Neural cell (in vitro differentiated cells): ENCODE measurements at regions not wholly inside any gene's neighbourhood (a gene's known extent, or its start where the extent isn't known, plus 50 kb on each side); places are given as distances from the start of the nearest gene placed in this dataset.

Experiments used
- H2AFZ ChIP-seq: fragments of 200-600, 300-800 bp; sonication (generic), shearing (Covaris generic); 2 replicates; pipeline ENCODE4 v1.6.0; 2014; ENCODE audit warnings: low read depth, mild to moderate bottlenecking, antibody characterized with exemption, low read length, moderate library complexity
- H3F3A ChIP-seq: fragments of 200-600 bp; shearing (Covaris generic); 2 replicates; pipeline ENCODE4 v1.6.1; 2016; ENCODE audit warnings: mild to moderate bottlenecking, moderate library complexity, mixed read lengths, antibody characterized with exemption, low read length; ENCODE audit not compliant: insufficient read depth, poor library complexity, severe bottlenecking
- H3K27ac ChIP-seq: fragments of 200-600, 300-800 bp; sonication (generic), shearing (Covaris generic); 2 replicates; pipeline ENCODE4 v1.5.1; 2014; ENCODE audit warnings: mild to moderate bottlenecking, low read length, moderate library complexity
- H3K27me3 ChIP-seq: fragments of 300-800, 200-600 bp; sonication (generic), shearing (Covaris generic); 2 replicates; pipeline ENCODE4 v1.6.0; 2014; ENCODE audit warnings: mild to moderate bottlenecking, low read depth, low read length, moderate library complexity; ENCODE audit not compliant: insufficient read depth
- H3K36me3 ChIP-seq: fragments of 300-800, 200-600 bp; sonication (generic), shearing (Covaris generic); 2 replicates; pipeline ENCODE4 v1.5.1; 2014; ENCODE audit warnings: mild to moderate bottlenecking, antibody characterized with exemption, low read length, moderate library complexity; ENCODE audit not compliant: insufficient read depth
- H3K4me2 ChIP-seq: fragments of 300-800, 200-600 bp; sonication (generic), shearing (Covaris generic); 2 replicates; pipeline ENCODE4 v1.6.0; 2014; ENCODE audit warnings: mild to moderate bottlenecking, low read length
- H3K4me3 ChIP-seq: fragments of 300-800, 200-600 bp; sonication (generic), shearing (Covaris generic); 2 replicates; pipeline ENCODE4 v1.5.1; 2014; ENCODE audit warnings: mild to moderate bottlenecking, low read length, moderate library complexity
- H3K79me2 ChIP-seq: fragments of 200-600 bp; shearing (Covaris generic); replicated peaks from 2 replicates; pipeline ENCODE4 v1.6.0; 2014; ENCODE audit warnings: mild to moderate bottlenecking, low read length, moderate library complexity; ENCODE audit not compliant: insufficient read depth
- H3K9ac ChIP-seq: fragments of 300-800, 200-600 bp; sonication (generic), shearing (Covaris generic); 2 replicates; pipeline ENCODE4 v1.6.1; 2016; ENCODE audit warnings: mild to moderate bottlenecking, low read length, mixed read lengths
- H3K9me2 ChIP-seq: fragments of 200-600 bp; shearing (Covaris generic); 2 replicates; pipeline ENCODE4 v1.6.1; 2016; ENCODE audit warnings: mild to moderate bottlenecking, low read length, mixed read lengths; ENCODE audit not compliant: insufficient read depth
- H3K9me3 ChIP-seq: fragments of 200-600, 300-800 bp; sonication (generic), shearing (Covaris generic); 2 replicates; pipeline ENCODE4 v1.6.1; 2016; ENCODE audit warnings: mild to moderate bottlenecking, mixed run types, low read length, moderate library complexity, mixed read lengths
- H4K20me1 ChIP-seq: fragments of 200-600 bp; shearing (Covaris generic); 2 replicates; pipeline ENCODE4 v1.6.1; 2016; ENCODE audit warnings: mild to moderate bottlenecking, mixed run types; ENCODE audit not compliant: insufficient read depth
- CTCF ChIP-seq: fragments of 450-650 bp; IDR thresholded peaks from 2 replicates; pipeline ENCODE4 v1.5.1; 2014; ENCODE audit warnings: antibody characterized with exemption, mild to moderate bottlenecking, moderate library complexity; ENCODE audit not compliant: poor library complexity, severe bottlenecking
- EP300 ChIP-seq: fragments of 450-650 bp; conservative IDR thresholded peaks from 2 replicates; pipeline ENCODE4 v1.6.1; 2014; ENCODE audit warnings: antibody characterized with exemption, mild to moderate bottlenecking, moderate library complexity; ENCODE audit not compliant: poor library complexity, severe bottlenecking
- EZH2 ChIP-seq: fragments of 200-600, 300-800 bp; shearing (Covaris generic), sonication (generic); IDR thresholded peaks from 2 replicates; pipeline ENCODE4 v1.6.1; 2014; ENCODE audit warnings: antibody characterized with exemption, low read length, borderline replicate concordance, mild to moderate bottlenecking; ENCODE audit not compliant: insufficient read depth, poor library complexity, severe bottlenecking
- MXI1 ChIP-seq: fragments of 450-650 bp; conservative IDR thresholded peaks from 2 replicates; pipeline ENCODE4 v1.6.1; 2014; ENCODE audit warnings: antibody characterized with exemption, mild to moderate bottlenecking; ENCODE audit not compliant: poor library complexity, severe bottlenecking
- POLR2AphosphoS5 ChIP-seq: IDR thresholded peaks from 2 replicates; pipeline ENCODE4 v1.6.1; 2012
- RAD21 ChIP-seq: fragments of 450-650 bp; conservative IDR thresholded peaks from 2 replicates; pipeline ENCODE4 v1.6.1; 2014; ENCODE audit warnings: antibody characterized with exemption, mild to moderate bottlenecking, moderate library complexity
- REST ChIP-seq: IDR thresholded peaks from 2 replicates; pipeline ENCODE4 v1.6.1; 2012; ENCODE audit warnings: borderline replicate concordance
- SMC3 ChIP-seq: fragments of 450-650 bp; conservative IDR thresholded peaks from 2 replicates; pipeline ENCODE4 v1.6.1; 2014; ENCODE audit warnings: antibody characterized with exemption, mild to moderate bottlenecking, moderate library complexity; ENCODE audit not compliant: poor library complexity
- TAF1 ChIP-seq: IDR thresholded peaks from 2 replicates; pipeline ENCODE4 v1.6.1; 2012; ENCODE audit warnings: low read depth

- Histone ChIP-seq H3K9ac (no peak overlapping the region), H3F3A (no peaks in the 10 kb centered on the region), H3K27ac (no peak overlapping the region), H4K20me1 (no peaks in the 10 kb centered on the region), H3K79me2 (no peaks in the 10 kb centered on the region), H3K9me2 (no peaks in the 10 kb centered on the region), H3K9me3 (no peaks in the 10 kb centered on the region), H3K36me3 (no peaks in the 10 kb centered on the region), H3K4me2 (no peak overlapping the region), H2AFZ (no peak overlapping the region), H3K4me3 (no peak overlapping the region), H3K27me3 (no peaks in the 10 kb centered on the region)
- TF ChIP-seq TAF1 (no peak), SMC3 (no peak), EZH2 (no peak), EP300 (no peak), RAD21 (no peak), REST (no peak), POLR2AphosphoS5 (no peak), CTCF (no peak), MXI1 (no peak)
Observed at GRCh38 chr1:181409981-181410380, 73.3 kb upstream of the CACNA1E start.

- Histone ChIP-seq H4K20me1 (no peaks in the 10 kb centered on the region), H3K27ac (no peak overlapping the region), H3K36me3 (no peaks in the 10 kb centered on the region), H2AFZ (no peak overlapping the region), H3K27me3 (no peaks in the 10 kb centered on the region), H3K9me3 (no peaks in the 10 kb centered on the region), H3K9me2 (no peaks in the 10 kb centered on the region), H3K4me3 (no peak overlapping the region), H3K9ac (no peak overlapping the region), H3K79me2 (no peaks in the 10 kb centered on the region), H3F3A (no peaks in the 10 kb centered on the region), H3K4me2 (no peak overlapping the region)
- TF ChIP-seq REST (no peak), EZH2 (no peak), MXI1 (no peak), EP300 (no peak), TAF1 (no peak), CTCF (no peak), POLR2AphosphoS5 (no peak), SMC3 (no peak), RAD21 (no peak)
Observed at GRCh38 chr1:181412746-181413145, 70.6 kb upstream of the CACNA1E start.
